HG03039 (cell line): ENCODE measurements at regions not wholly inside any gene's neighbourhood (a gene's known extent, or its start where the extent isn't known, plus 50 kb on each side); places are given as distances from the start of the nearest gene placed in this dataset.

Experiments
- ATAC-seq: cut with Tn5 transposase; IDR thresholded peaks from one replicate; pipeline ENCODE4 v1.9.1; 2021; ENCODE audit warnings: mild to moderate bottlenecking, moderate library complexity; ENCODE audit not compliant: unreplicated experiment

- ATAC-seq, result no peak
These were observed 77.3 kb downstream of the TNFSF18 start for GRCh38 chr1:172973424-172973823.

DNA sequence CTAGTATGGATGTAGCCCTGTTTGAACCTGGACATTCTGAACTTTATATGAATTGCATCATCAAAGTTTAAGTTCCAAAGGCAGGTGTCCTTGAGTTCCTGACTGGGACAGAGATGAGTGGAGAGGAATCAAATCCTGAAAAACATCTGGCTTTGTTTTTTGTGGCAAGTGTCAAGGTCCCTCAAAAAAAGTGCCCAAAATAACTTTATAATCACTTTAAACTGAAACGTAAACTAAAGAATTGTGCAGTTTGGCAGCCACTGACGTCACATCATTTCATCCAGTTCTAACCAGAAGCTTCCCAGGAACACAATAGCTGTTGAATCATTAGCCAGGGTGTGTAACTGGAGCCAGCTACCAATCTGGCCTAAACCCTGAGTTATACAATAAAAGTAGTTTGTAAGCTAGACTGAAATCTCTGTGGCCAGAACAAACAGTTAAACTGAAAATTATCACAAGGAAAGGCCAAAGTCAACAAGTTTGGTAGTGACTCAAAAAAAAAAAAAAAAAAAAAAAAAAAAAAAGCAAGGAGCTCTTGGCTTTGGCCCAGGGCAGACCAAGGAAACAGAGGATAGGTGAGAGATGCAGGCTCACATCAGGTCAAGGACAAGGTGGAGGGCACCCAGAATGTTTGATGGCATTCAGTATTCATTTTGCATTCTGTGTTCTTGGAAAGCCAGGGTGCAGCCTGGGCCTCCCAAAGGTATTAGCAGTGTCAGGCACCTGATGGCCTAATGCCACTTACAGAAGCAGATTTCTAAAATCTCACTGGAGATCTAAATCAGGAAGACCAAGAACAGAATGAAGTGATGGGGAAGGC, 74.3 kb downstream of the TNFSF18 start:
- ATAC-seq, result no peak

DNA sequence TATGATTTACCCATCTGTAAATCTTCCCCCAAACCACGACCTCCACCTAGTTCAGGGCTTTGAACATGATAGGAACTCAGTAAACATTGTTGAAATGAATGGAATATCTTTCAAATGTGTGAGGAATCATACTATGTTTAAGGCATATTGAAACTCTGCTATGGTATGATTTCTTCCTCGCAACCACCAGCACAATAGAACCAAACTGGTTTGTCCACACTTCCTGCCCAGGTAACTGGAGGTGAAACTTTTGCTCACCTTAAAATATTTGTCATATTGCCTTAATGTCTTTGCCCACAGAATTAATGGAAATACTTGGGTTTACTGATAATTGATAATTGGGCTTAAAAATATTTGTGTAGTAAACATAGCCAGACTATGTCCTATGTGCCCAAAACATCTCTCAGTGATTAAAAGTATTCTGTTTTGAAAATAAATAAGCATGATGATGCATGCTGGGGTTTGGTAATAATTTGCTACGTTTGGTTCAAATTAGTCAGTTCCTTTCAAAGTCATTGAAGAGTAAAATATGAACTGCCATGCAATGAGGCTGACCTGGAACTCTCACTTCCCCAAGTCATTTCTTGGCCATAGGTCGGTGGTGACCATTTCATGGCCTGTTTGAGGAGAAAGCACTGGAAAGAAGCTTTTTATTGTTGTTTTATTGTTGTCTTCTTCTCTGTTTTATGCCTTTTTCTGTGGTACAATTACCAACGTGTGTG, 73.3 kb downstream of the TNFSF18 start:
- no peak for ATAC-seq

DNA sequence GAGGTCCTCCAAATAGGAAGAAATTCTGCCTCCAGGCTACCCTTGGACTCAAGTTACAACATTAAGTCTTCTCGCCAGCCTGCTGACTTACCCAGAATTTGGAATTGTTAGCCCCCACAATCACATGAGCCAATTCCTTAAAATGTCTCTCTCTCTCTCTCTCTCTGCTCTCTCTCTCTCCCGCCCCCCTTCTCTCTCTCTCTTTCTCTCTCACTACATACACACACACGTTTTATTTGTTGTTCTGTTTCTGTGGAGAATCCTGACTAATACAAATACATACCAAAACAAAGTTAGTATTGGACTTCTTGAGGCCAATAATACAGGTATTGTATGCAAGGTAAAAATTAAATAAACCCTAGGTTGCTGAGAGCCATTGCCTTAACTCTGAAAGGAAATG, 72.1 kb downstream of the TNFSF18 start:
- ATAC-seq, result no peak

DNA sequence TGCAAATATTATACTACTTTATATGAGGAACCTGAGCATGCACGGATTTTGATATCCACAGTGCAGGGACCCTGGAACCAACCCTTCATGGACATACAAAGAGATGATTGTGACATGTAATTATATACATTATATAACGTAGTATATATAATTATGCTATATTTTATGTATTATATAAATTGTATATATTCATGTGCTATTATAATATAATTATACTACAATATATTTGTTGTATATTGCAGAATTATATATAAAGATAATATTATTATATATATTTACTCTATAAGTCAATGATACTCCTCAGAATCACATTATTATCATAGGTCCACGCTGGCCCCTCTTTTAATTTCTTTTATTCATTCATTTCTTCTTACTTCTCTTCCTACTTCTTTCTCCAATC, 70.9 kb downstream of the TNFSF18 start:
- ATAC-seq, result no peak

DNA sequence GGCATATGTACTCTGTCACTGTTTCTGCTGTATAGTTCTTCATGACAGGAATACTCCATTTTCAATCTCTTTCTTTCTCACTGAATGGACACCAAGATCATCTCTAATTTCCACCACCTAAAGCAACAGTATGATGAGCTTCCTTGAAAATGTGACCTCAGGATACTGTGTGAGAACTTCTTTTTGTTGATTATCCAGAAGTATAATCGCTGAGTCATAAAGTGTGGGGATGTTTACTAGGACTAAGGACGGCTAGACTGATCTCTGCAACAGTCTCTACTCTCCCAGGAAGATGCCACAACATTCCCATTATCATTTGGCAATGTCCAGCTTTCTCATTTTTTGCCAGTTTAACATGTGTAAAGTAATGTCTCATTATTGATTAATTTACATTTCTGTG, 70.3 kb downstream of the TNFSF18 start:
- no peak for ATAC-seq

GRCh38 chr1:172980971-172981370, 69.8 kb downstream of the TNFSF18 start:
- ATAC-seq, result no peak
